Mesenchymal stem cell (in vitro differentiated cells and primary cell): ENCODE measurements at regions not wholly inside any gene's neighbourhood (a gene's known extent, or its start where the extent isn't known, plus 50 kb on each side); places are given as distances from the start of the nearest gene placed in this dataset.

Experiments
- DNase-seq: peaks from one replicate; pipeline ENCODE4 v3.0.0-alpha.2; 2013
- H2AFZ ChIP-seq: one replicate; pipeline ENCODE4 v1.6.1; 2013; ENCODE audit warnings: low read depth, mild to moderate bottlenecking, control low read depth, inconsistent platforms, low read length, moderate library complexity
- H2AK5ac ChIP-seq: 2 replicates; pipeline ENCODE4 v1.6.1; 2013; ENCODE audit warnings: low read length, moderate library complexity, mild to moderate bottlenecking, inconsistent platforms; ENCODE audit not compliant: severe bottlenecking
- H2BK120ac ChIP-seq: one replicate; pipeline ENCODE4 v1.6.1; 2013; ENCODE audit warnings: low read depth, mild to moderate bottlenecking, inconsistent platforms, low read length, moderate library complexity
- H2BK12ac ChIP-seq, 2 experiments: one replicate each; pipeline ENCODE4 v1.6.1; 2013; ENCODE audit warnings: inconsistent platforms in 2 of 2, low read length in 2 of 2, mild to moderate bottlenecking in 2 of 2, moderate library complexity in 2 of 2, control low read depth in 1 of 2
- H2BK15ac ChIP-seq: one replicate; pipeline ENCODE4 v1.6.1; 2013; ENCODE audit warnings: mild to moderate bottlenecking, low read depth, inconsistent platforms; ENCODE audit not compliant: poor library complexity, severe bottlenecking
- H2BK5ac ChIP-seq: 2 replicates; pipeline ENCODE4 v1.6.1; 2013; ENCODE audit warnings: low read depth, mild to moderate bottlenecking, low read length, control low read depth, inconsistent platforms; ENCODE audit not compliant: poor library complexity, severe bottlenecking
- H3K14ac ChIP-seq, 2 experiments: one replicate each; pipeline ENCODE4 v1.6.1; 2013; ENCODE audit warnings: inconsistent platforms in 2 of 2, low read length in 2 of 2, control low read depth in 1 of 2, mild to moderate bottlenecking in 1 of 2, moderate library complexity in 1 of 2
- H3K18ac ChIP-seq, 2 experiments: one replicate each; pipeline ENCODE4 v1.6.1; 2013; ENCODE audit warnings: inconsistent platforms in 2 of 2, low read length in 2 of 2, control low read depth in 1 of 2, low read depth in 1 of 2, mild to moderate bottlenecking in 1 of 2
- H3K23ac ChIP-seq, 2 experiments: one replicate each; pipeline ENCODE4 v1.6.1; 2013; ENCODE audit warnings: inconsistent platforms in 2 of 2, low read length in 2 of 2, mild to moderate bottlenecking in 2 of 2, moderate library complexity in 2 of 2, control low read depth in 1 of 2
- H3K27ac ChIP-seq: 2 replicates; pipeline ENCODE4 v1.5.1; 2013; ENCODE audit warnings: mild to moderate bottlenecking, moderate library complexity, low read length, control low read depth, inconsistent platforms; ENCODE audit not compliant: poor library complexity, severe bottlenecking
- H3K27me3 ChIP-seq, 2 experiments: 2 replicates each; pipeline versions ENCODE4 v1.6.1 to v1.7.0; 2013; ENCODE audit warnings: low read length in 2 of 2, mild to moderate bottlenecking in 2 of 2, moderate library complexity in 2 of 2, control low read depth in 1 of 2, inconsistent platforms in 1 of 2; ENCODE audit not compliant: control insufficient read depth in 1 of 2, insufficient read depth in 1 of 2
- H3K36me3 ChIP-seq, 2 experiments: 2 replicates each; pipeline versions ENCODE4 v1.6.1 to v1.7.0; 2013; ENCODE audit warnings: low read length in 2 of 2, control low read depth in 1 of 2, inconsistent platforms in 1 of 2, low read depth in 1 of 2, mild to moderate bottlenecking in 1 of 2; ENCODE audit not compliant: insufficient read depth in 2 of 2, control insufficient read depth in 1 of 2
- H3K4ac ChIP-seq, 2 experiments: one replicate each; pipeline ENCODE4 v1.6.1; 2013; ENCODE audit warnings: inconsistent platforms in 2 of 2, low read length in 2 of 2, mild to moderate bottlenecking in 2 of 2, moderate library complexity in 2 of 2, control low read depth in 1 of 2, low read depth in 1 of 2
- H3K4me1 ChIP-seq: 2 replicates; pipeline ENCODE4 v1.6.1; 2013; ENCODE audit warnings: low read depth, low read length, control low read depth; ENCODE audit not compliant: control insufficient read depth, insufficient read depth
- H3K4me2 ChIP-seq: 2 replicates; pipeline ENCODE4 v1.6.1; 2013; ENCODE audit warnings: low read length, mild to moderate bottlenecking, inconsistent platforms; ENCODE audit not compliant: poor library complexity, severe bottlenecking
- H3K4me3 ChIP-seq, 2 experiments: 2 replicates each; pipeline versions ENCODE4 v1.5.1 to v1.7.0; 2013; ENCODE audit warnings: low read length in 2 of 2, mild to moderate bottlenecking in 2 of 2, control low read depth in 1 of 2, low read depth in 1 of 2; ENCODE audit not compliant: insufficient read depth in 1 of 2
- H3K79me1 ChIP-seq: replicated peaks from 2 replicates; pipeline ENCODE4 v1.6.1; 2013; ENCODE audit warnings: mild to moderate bottlenecking, control low read depth, low read length, inconsistent platforms; ENCODE audit not compliant: poor library complexity, severe bottlenecking
- H3K9ac ChIP-seq: 2 replicates; pipeline ENCODE4 v1.7.0; 2013; ENCODE audit warnings: mild to moderate bottlenecking, low read length, moderate library complexity
- H3K9me3 ChIP-seq: 2 replicates; pipeline ENCODE4 v1.7.0; 2013; ENCODE audit warnings: mild to moderate bottlenecking, low read length; ENCODE audit not compliant: control insufficient read depth
- H4K8ac ChIP-seq: one replicate; pipeline ENCODE4 v1.6.1; 2013; ENCODE audit warnings: inconsistent platforms, mild to moderate bottlenecking, low read length, moderate library complexity
- H4K91ac ChIP-seq: one replicate; pipeline ENCODE4 v1.6.1; 2013; ENCODE audit warnings: mild to moderate bottlenecking, low read length, inconsistent platforms
- WGBS: methylation state at CpG from one replicate; pipeline ENCODE4 v1.1.7; 2013; ENCODE audit warnings: mixed read lengths; 5-methylcytosine and 5-hydroxymethylcytosine counted together

GRCh38 chr12:28905220-28905955 is 243.7 kb upstream of the FAR2 start:
- Histone ChIP-seq H3K4me2 (no peak overlapping the region), H3K18ac (no peak overlapping the region), H3K79me1 (no peaks in the 10 kb centered on the region), H3K27me3 (no peaks in the 10 kb centered on the region), H2AK5ac (no peak overlapping the region), H4K8ac (no peak overlapping the region), H3K4me3 (peak overlapping the region in 1 of 2 experiments; percentile 11), H3K9me3 (peaks cover 34% of the 10 kb centered on the region), H2BK5ac (no peak overlapping the region), H3K23ac (no peak overlapping the region), H3K27ac (no peak overlapping the region), H2BK12ac (no peak overlapping the region), H3K14ac (no peak overlapping the region), H3K4me1 (no peaks in the 10 kb centered on the region), H2BK120ac (no peak overlapping the region), H3K9ac (no peak overlapping the region), H2BK15ac (no peak overlapping the region), H3K4ac (no peak overlapping the region), H2AFZ (no peak overlapping the region), H4K91ac (no peak overlapping the region), H3K36me3 (no peaks in the 10 kb centered on the region)
- DNase-seq: no peak
- WGBS: no CpG with 5 or more reads among the region's 1 CpG

GRCh38 chr12:28908646-28909045 is 240.4 kb upstream of the FAR2 start:
- no peak overlapping the region for H4K91ac ChIP-seq
- H3K14ac ChIP-seq: no peak overlapping the region
- H3K4ac ChIP-seq: no peak overlapping the region
- H3K79me1 ChIP-seq: no peaks in the 10 kb centered on the region
- no peaks in the 10 kb centered on the region for H3K27me3 ChIP-seq
- H3K27ac ChIP-seq: no peak overlapping the region
- no peak overlapping the region for H2AK5ac ChIP-seq
- no peak overlapping the region for H2BK15ac ChIP-seq
- H4K8ac ChIP-seq: no peak overlapping the region
- H2BK5ac ChIP-seq: no peak overlapping the region
- WGBS: 88% methylated on average over 1 of the region's 1 CpG
- no peak overlapping the region for H3K23ac ChIP-seq
- H2BK120ac ChIP-seq: no peak overlapping the region
- no peak overlapping the region for H2AFZ ChIP-seq
- no peak for DNase-seq
- no peaks in the 10 kb centered on the region for H3K36me3 ChIP-seq
- no peaks in the 10 kb centered on the region for H3K4me1 ChIP-seq
- H3K9me3 ChIP-seq: peaks cover 47% of the 10 kb centered on the region
- no peak overlapping the region for H3K4me3 ChIP-seq
- peak overlapping the region; percentile 33 for H3K9ac ChIP-seq
- H3K18ac ChIP-seq: no peak overlapping the region
- H3K4me2 ChIP-seq: no peak overlapping the region
- H2BK12ac ChIP-seq: no peak overlapping the region

GRCh38 chr12:28909291-28909690 is 239.8 kb upstream of the FAR2 start:
- Histone ChIP-seq H2AK5ac (no peak overlapping the region), H3K27me3 (no peaks in the 10 kb centered on the region), H3K79me1 (no peaks in the 10 kb centered on the region), H2BK120ac (no peak overlapping the region), H3K4me2 (no peak overlapping the region), H3K14ac (no peak overlapping the region), H3K27ac (no peak overlapping the region), H3K4me1 (no peaks in the 10 kb centered on the region), H3K23ac (no peak overlapping the region), H3K9ac (peak overlapping the region; percentile 42), H2BK12ac (no peak overlapping the region), H3K9me3 (peaks cover 53% of the 10 kb centered on the region), H3K36me3 (no peaks in the 10 kb centered on the region), H2BK15ac (no peak overlapping the region), H3K18ac (no peak overlapping the region), H3K4me3 (no peak overlapping the region), H4K8ac (no peak overlapping the region), H2AFZ (no peak overlapping the region), H2BK5ac (no peak overlapping the region), H4K91ac (no peak overlapping the region), H3K4ac (no peak overlapping the region)
- WGBS: no CpG with 5 or more reads among the region's 1 CpG
- no peak for DNase-seq

GRCh38 chr12:28925719-28926376 is 223.2 kb upstream of the FAR2 start:
- H3K27ac ChIP-seq: no peak overlapping the region
- WGBS: 63% methylated on average over 3 of the region's 3 CpGs
- no peak overlapping the region for H3K18ac ChIP-seq
- no peak overlapping the region for H2BK5ac ChIP-seq
- no peaks in the 10 kb centered on the region for H3K36me3 ChIP-seq
- H3K4me1 ChIP-seq: no peaks in the 10 kb centered on the region
- H2BK15ac ChIP-seq: no peak overlapping the region
- H3K23ac ChIP-seq: no peak overlapping the region
- H2BK12ac ChIP-seq: no peak overlapping the region
- no peak overlapping the region for H2AFZ ChIP-seq
- H3K79me1 ChIP-seq: no peaks in the 10 kb centered on the region
- no peak overlapping the region for H2BK120ac ChIP-seq
- no peak overlapping the region for H3K4me3 ChIP-seq
- H3K27me3 ChIP-seq: no peaks in the 10 kb centered on the region
- H3K9me3 ChIP-seq: peaks cover 16% of the 10 kb centered on the region
- peak overlapping the region; percentile 50 for H3K9ac ChIP-seq
- H4K8ac ChIP-seq: no peak overlapping the region
- no peak overlapping the region for H2AK5ac ChIP-seq
- peak; percentile 1 for DNase-seq
- no peak overlapping the region for H3K4ac ChIP-seq
- H3K14ac ChIP-seq: no peak overlapping the region
- no peak overlapping the region for H3K4me2 ChIP-seq
- no peak overlapping the region for H4K91ac ChIP-seq
